Sigmoid colon (tissue), 3 donors: ENCODE measurements at regions not wholly inside any gene's neighbourhood (a gene's known extent, or its start where the extent isn't known, plus 50 kb on each side); places are given as distances from the start of the nearest gene placed in this dataset.

ENCODE experiments used
- CTCF ChIP-seq, 4 experiments: fragments of 450-650 bp in 3 of 4; fragments of 200-600 bp in 1 of 4; IDR thresholded peaks; one replicate each; pipeline ENCODE4 v1.5.1; 2016 to 2019; ENCODE audit warnings: antibody characterized with exemption in 4 of 4, mild to moderate bottlenecking in 3 of 4, moderate library complexity in 2 of 4
- POLR2A ChIP-seq, 2 donors: fragments of 450-650 bp; IDR thresholded peaks; one replicate each; pipeline ENCODE4 v1.6.1; 2016; ENCODE audit warnings: antibody characterized with exemption in 2 of 2, mild to moderate bottlenecking in 2 of 2, moderate library complexity in 2 of 2

- TF ChIP-seq CTCF (IDR thresholded peaks at IDR 0.05) (no peak), POLR2A (IDR thresholded peaks at IDR 0.05) (no peak)
Observed at GRCh38 chr10:32205670-32206069, 141.3 kb downstream of the EPC1 start.
